ENCODE measurements at regions not wholly inside any gene's neighbourhood (a gene's known extent, or its start where the extent isn't known, plus 50 kb on each side); places are given as distances from the start of the nearest gene placed in this dataset.
"Not testable (repeated sequence)": the region's sequence is repeated elsewhere in the genome, so short reads cannot be mapped to it uniquely, and the experiment has no call there.

DNA sequence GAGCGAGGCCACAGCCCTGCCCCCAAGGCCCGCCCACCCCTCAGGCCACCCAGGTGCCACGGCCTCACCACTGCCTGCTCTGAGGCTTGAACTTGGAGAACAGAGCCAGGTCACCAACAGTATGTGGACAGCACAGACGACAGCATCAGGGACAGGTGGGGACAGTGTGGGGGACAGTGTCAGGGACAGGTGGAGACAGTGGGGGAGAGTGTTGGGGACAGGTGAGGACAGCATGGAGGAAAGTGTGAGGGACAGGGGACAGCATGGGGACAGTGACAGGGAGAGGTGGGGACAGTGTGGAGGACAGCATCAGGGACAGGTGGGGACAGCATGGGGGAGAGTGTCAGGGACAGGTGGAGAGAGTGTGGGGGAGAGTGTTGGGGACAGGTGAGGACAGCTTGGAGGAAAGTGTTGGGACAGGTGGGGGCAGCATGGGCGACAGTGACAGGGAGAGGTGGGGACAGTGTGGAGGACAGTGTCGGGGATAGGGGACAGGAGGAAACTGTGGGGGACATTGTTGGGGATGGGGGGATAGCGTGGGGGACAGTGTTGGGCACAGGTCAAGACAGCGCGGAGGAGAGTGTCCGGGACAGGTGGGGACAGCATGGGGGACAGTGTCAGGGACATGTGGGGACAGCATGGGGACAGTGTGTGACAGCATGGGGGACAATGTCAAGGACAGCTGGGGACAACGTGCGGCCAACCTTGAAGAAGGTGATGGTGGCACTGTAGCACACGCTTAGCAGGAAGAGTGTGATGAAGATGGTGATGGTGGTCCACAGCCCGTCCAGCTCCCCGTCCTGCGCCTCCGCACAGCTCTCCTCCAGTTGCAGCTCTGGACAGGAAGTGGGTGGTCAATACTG, 114.9 kb downstream of the TMEM121 start:
- Mint-ChIP-seq H3K9me3 (peaks cover 24% of the 10 kb centered on the region), H3K27me3 (ENCODE audit: insufficient read depth) (peaks cover 8% of the 10 kb centered on the region; the same call in 1 of the 2 replicates), H3K27ac (no peak overlapping the region), H3K4me3 (no peak overlapping the region), H3K4me1 (ENCODE audit: low read depth) (no peaks in the 10 kb centered on the region), H3K36me3 (ENCODE audit: low read depth) (no peaks in the 10 kb centered on the region)
- TF ChIP-seq, protein P1, sequence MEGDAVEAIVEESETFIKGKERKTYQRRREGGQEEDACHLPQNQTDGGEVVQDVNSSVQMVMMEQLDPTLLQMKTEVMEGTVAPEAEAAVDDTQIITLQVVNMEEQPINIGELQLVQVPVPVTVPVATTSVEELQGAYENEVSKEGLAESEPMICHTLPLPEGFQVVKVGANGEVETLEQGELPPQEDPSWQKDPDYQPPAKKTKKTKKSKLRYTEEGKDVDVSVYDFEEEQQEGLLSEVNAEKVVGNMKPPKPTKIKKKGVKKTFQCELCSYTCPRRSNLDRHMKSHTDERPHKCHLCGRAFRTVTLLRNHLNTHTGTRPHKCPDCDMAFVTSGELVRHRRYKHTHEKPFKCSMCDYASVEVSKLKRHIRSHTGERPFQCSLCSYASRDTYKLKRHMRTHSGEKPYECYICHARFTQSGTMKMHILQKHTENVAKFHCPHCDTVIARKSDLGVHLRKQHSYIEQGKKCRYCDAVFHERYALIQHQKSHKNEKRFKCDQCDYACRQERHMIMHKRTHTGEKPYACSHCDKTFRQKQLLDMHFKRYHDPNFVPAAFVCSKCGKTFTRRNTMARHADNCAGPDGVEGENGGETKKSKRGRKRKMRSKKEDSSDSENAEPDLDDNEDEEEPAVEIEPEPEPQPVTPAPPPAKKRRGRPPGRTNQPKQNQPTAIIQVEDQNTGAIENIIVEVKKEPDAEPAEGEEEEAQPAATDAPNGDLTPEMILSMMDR (IDR thresholded peaks at IDR 0.05): no peak
- no peak for DNase-seq

DNA sequence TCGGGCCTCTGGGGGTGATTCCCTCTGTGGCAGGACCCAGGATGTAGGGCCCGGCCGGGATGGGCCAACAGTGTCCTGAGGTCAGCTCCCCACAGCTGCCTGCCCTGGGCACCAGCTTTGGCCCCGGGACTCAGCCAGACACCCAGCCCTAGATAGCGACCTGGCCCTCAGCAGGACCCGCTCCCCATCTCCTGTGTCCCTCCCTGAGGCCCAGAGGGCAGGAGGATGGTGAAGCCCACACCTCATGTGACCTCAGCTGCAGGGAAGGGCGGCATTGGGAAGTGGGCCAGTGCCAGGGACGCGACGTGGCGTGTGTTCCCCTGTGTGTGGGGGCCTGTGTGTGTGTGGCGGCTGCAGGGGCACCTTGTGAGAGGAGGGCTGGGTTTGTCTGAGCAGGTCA, 115.6 kb downstream of the TMEM121 start:
- H3K36me3 Mint-ChIP-seq (ENCODE audit: low read depth); H3K27me3 Mint-ChIP-seq (ENCODE audit: insufficient read depth); H3K27ac Mint-ChIP-seq; DNase-seq; H3K4me3 Mint-ChIP-seq; H3K4me1 Mint-ChIP-seq (ENCODE audit: low read depth): not testable (repeated sequence)
- H3K9me3 Mint-ChIP-seq: peaks cover 21% of the 10 kb centered on the region

DNA sequence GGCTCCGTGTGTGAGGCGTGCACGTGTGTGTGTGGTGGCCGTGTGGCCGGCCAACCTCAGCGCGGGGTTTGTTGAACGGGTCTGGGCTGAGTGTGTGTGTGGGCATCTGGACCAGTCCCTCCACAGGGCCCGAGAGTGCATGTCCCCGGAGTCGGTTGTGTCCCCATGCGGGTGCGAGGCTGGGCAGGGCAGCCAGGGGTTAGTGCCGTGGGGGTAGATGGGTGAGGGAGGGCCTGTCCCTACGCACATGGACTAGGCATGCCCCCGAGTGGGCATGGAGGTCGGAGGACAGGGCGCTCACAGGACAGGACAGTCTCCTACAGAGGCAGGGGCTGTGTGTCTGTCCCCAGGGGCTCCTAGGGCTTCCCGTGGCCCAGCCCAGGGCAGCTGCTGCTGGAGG, 116.1 kb downstream of the TMEM121 start:
- H3K4me3 Mint-ChIP-seq; H3K27me3 Mint-ChIP-seq (ENCODE audit: insufficient read depth); DNase-seq; H3K27ac Mint-ChIP-seq; H3K36me3 Mint-ChIP-seq (ENCODE audit: low read depth); H3K4me1 Mint-ChIP-seq (ENCODE audit: low read depth): not testable (repeated sequence)
- peaks cover 19% of the 10 kb centered on the region for H3K9me3 Mint-ChIP-seq

DNA sequence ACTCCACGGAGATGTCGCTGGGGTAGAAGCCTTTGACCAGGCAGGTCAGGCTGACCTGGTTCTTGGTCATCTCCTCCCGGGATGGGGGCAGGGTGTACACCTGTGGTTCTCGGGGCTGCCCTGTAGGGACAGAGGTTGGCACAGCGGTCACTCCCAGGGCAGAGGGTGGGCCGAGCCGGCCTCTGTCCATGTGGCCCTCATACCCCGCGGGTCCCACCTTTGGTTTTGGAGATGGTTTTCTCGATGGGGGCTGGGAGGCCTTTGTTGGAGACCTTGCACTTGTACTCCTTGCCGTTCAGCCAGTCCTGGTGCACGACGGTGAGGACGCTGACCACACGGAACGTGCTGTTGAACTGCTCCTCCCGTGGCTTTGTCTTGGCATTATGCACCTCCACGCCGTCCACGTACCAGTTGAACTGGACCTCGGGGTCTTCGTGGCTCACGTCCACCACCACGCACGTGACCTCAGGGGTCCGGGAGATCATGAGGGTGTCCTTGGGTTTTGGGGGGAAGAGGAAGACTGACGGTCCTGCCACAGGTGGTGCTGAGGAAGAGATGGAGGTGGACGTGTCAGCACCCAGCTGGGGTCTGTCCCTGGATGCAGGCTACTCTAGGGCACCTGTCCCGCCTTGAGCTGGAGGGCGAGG, 117.1 kb downstream of the TMEM121 start:
- peaks cover 25% of the 10 kb centered on the region for H3K9me3 Mint-ChIP-seq
- not testable (repeated sequence) for H3K4me1 Mint-ChIP-seq (ENCODE audit: low read depth); H3K4me3 Mint-ChIP-seq; H3K36me3 Mint-ChIP-seq (ENCODE audit: low read depth); H3K27ac Mint-ChIP-seq; DNase-seq; H3K27me3 Mint-ChIP-seq (ENCODE audit: insufficient read depth)

DNA sequence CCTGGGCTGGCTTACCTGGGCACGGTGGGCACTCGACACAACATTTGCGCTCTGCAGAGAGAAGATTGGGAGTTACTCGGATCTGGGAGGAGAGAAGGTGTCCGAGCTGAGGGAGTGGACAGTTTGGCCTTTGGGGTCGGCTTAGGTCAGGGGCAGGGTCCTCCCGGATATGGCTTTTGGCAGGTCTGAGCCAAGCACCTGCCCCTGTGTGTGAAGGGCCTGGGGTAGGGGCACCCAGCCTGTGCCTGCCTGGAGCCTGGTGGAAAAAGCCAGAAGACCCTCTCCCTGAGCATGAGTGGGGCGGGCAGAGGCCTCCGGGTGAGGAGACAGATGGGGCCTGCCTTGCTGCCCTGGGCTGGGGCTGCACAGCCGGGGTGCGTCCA, 117.7 kb downstream of the TMEM121 start:
- peaks cover 26% of the 10 kb centered on the region for H3K9me3 Mint-ChIP-seq
- not testable (repeated sequence) for H3K36me3 Mint-ChIP-seq (ENCODE audit: low read depth); H3K27ac Mint-ChIP-seq; H3K4me1 Mint-ChIP-seq (ENCODE audit: low read depth); DNase-seq; H3K4me3 Mint-ChIP-seq; H3K27me3 Mint-ChIP-seq (ENCODE audit: insufficient read depth)

DNA sequence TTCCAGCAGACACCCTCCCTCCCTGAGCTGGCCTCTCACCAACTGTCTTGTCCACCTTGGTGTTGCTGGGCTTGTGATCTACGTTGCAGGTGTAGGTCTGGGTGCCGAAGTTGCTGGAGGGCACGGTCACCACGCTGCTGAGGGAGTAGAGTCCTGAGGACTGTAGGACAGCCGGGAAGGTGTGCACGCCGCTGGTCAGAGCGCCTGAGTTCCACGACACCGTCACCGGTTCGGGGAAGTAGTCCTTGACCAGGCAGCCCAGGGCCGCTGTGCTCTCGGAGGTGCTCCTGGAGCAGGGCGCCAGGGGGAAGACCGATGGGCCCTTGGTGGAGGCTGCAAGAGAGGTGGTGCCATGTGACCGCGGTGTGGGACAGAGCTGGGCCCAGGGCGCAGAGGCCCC, 118.1 kb downstream of the TMEM121 start:
- not testable (repeated sequence) for H3K36me3 Mint-ChIP-seq (ENCODE audit: low read depth); DNase-seq

DNA sequence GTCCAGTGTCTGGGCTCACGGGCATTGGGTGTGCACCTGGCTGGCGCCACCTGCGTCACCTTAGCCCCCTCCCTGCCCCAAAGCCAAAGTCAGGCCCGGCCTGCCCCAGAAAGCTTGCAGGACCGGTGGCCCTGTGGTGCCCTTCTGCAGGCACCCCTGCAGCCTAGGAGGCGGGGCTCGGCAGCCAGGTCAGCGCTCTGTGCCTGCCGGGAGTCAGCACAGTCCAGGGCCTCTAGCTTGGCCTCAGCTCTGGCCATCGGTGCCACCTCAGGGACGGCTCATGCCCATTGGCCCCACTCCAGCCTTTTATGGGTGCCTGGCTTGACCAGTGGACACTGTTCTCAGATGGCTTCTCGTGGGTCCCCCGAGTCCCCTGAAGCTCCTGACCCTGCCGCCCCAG, 118.5 kb downstream of the TMEM121 start:
- H3K4me1 Mint-ChIP-seq (ENCODE audit: low read depth); H3K27me3 Mint-ChIP-seq (ENCODE audit: insufficient read depth); H3K36me3 Mint-ChIP-seq (ENCODE audit: low read depth); H3K4me3 Mint-ChIP-seq; H3K27ac Mint-ChIP-seq; DNase-seq: not testable (repeated sequence)
- H3K9me3 Mint-ChIP-seq: peaks cover 31% of the 10 kb centered on the region

More for the DNA sequence above, 118.1 kb downstream of the TMEM121 start:
- not testable (repeated sequence) for H3K4me1 Mint-ChIP-seq (ENCODE audit: low read depth); H3K27ac Mint-ChIP-seq; H3K4me3 Mint-ChIP-seq; H3K27me3 Mint-ChIP-seq (ENCODE audit: insufficient read depth)
- H3K9me3 Mint-ChIP-seq: peaks cover 31% of the 10 kb centered on the region

DNA sequence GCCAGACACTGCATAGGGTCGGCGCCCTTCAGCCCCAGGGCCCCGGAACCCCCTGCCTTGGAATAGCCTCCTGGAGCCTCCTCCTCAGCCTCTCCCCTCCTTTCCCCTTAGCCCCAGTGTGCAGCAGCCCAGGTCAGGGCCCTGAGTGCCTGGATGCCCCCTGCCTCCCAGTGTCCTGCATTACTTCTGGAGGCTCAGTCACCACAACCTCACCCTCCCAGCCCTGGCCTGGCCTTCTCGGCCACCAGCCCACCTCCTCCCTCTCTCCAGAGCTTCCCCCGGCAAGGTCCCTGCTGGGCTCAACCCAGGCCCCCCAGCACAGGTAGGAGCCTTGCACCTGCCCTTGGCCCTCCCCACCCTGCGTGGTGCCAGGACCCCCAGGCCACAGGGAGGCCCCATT, 119.0 kb downstream of the TMEM121 start:
- H3K36me3 Mint-ChIP-seq (ENCODE audit: low read depth); H3K4me1 Mint-ChIP-seq (ENCODE audit: low read depth); H3K27me3 Mint-ChIP-seq (ENCODE audit: insufficient read depth); H3K4me3 Mint-ChIP-seq; DNase-seq; H3K27ac Mint-ChIP-seq: not testable (repeated sequence)
- H3K9me3 Mint-ChIP-seq: peaks cover 31% of the 10 kb centered on the region

DNA sequence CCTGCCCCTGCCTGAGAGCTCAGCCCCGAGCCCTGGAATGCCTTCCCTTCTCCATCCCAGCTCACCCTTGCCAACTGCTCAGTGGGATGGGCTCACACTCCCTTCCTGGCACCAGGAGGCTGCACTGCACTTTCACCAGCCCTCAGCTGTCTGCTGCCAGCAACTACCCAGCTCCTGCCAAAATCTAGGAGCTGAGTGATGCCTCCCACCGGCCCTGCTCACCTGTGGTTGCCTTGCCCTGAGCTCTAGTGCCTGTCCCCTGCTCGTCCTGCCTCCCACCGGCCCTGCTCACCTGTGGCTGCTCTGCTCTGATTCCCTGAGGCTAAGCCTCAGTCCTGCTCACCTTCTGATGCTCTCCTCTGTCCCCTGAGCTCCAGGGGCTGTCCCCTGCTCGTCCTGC, 119.8 kb downstream of the TMEM121 start:
- Mint-ChIP-seq H3K36me3 (ENCODE audit: low read depth) (no peaks in the 10 kb centered on the region; the same call in 1 of the 2 replicates), H3K27me3 (ENCODE audit: insufficient read depth) (peaks cover 4% of the 10 kb centered on the region; the same call in 1 of the 2 replicates), H3K9me3 (peaks cover 30% of the 10 kb centered on the region), H3K4me1 (ENCODE audit: low read depth) (no peaks in the 10 kb centered on the region), H3K27ac (no peak overlapping the region), H3K4me3 (no peak overlapping the region)
- DNase-seq: no peak
- TF ChIP-seq, protein P1 (IDR thresholded peaks at IDR 0.05): no peak

DNA sequence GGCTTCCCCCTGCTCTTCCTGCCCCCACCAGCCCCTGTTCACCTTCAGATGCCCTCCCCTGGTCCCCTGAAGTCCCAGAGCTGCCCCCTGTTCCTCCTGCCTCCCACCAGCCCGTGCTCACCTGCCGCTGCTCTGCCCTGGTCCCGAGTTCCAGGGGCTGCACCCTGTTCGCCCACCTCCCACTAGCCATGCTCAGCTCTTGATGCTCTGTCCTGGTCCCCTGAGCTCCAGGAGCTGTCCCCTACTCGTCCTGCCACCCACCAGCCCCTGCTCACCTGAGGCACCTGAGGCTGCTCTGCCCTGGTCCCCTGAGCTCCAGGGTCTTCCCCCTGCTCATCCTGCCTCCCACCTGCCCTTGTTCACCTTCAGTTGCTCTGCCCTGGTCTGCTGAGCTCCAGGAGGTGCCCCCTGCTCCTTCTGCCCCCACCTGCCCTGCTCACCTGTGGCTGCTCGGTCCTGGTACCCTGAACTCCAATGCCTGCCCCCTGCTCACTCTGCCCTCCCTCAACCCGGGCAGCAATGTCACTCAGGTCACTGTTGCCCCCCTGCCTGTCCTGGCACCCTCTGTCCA, 120.4 kb downstream of the TMEM121 start:
- not testable (repeated sequence) for H3K27me3 Mint-ChIP-seq (ENCODE audit: insufficient read depth); H3K36me3 Mint-ChIP-seq (ENCODE audit: low read depth); H3K27ac Mint-ChIP-seq; H3K4me1 Mint-ChIP-seq (ENCODE audit: low read depth); H3K4me3 Mint-ChIP-seq; DNase-seq
- H3K9me3 Mint-ChIP-seq: peaks cover 28% of the 10 kb centered on the region

DNA sequence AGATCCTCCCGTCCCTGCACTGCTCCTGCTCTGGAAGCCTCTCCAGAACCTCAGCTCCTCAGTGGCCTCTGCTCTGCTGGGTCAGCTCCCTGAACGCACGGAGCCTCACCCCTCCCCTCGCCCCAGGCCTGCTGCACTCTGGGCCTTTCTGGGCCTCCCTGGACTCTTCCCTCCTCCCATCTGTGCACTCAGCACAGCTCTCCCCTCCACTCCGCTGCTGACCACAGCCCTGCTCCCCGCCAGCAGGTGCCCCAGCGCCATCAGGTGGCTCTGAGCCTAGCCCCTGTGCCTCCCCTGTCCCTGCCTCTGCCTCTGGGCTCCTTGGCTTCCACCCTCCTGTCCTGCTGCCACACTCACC, 121.0 kb downstream of the TMEM121 start:
- not testable (repeated sequence) for H3K27ac Mint-ChIP-seq; H3K27me3 Mint-ChIP-seq (ENCODE audit: insufficient read depth)
- peaks cover 32% of the 10 kb centered on the region for H3K9me3 Mint-ChIP-seq

More for the DNA sequence above, 121.0 kb downstream of the TMEM121 start:
- not testable (repeated sequence) for H3K36me3 Mint-ChIP-seq (ENCODE audit: low read depth); H3K4me3 Mint-ChIP-seq; DNase-seq; H3K4me1 Mint-ChIP-seq (ENCODE audit: low read depth)
